EH (cell line): ENCODE measurements at regions not wholly inside any gene's neighbourhood (a gene's known extent, or its start where the extent isn't known, plus 50 kb on each side); places are given as distances from the start of the nearest gene placed in this dataset.

Experiments used
- DNase-seq: peaks from one replicate; pipeline ENCODE4 v3.0.0-alpha.2; 2015; ENCODE audit warnings: low read depth

DNA sequence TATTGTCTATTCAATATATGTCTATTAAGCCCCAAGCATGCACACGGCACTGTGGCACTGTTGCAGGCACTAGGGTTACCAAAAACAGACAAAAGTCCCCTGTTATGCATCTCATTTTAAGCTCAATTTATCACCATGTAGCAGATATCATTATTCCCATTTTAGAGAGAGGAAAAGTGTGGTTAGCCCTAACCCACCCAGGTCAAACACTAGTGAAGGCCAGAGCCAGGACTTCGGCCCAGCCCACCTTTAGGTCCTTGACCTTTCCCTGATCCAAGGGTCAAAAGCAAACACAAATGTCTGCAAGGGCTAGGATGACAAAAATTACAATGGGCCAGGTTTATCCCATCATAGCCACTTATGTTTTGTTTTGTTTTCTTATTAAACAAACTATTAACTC lies 130.3 kb upstream of the NUDT7 start:
- no peak for DNase-seq

DNA sequence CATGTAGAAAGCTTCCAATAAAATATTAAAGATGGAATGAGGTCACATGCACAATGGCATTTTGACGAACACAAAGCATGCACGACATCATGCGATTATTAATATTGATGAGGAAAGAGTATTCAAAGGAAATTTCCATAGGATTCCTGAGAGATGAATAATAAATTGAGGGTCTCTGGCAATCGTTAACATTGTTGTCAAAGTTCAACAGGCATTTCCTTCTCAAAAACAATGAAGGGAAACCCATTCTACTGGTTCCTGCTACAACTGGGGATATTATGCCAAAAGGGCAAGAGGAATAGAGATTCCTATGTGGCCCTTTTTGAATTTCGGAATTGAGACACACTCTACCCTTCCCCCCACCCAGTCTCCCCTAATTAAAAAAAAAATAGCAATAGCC lies 128.3 kb upstream of the NUDT7 start:
- DNase-seq: no peak

GRCh38 chr16:77594799-77595596 lies 127.3 kb upstream of the NUDT7 start:
- no peak for DNase-seq

- peak; percentile 7 for DNase-seq
Observed at GRCh38 chr16:77596261-77596660, 126.1 kb upstream of the NUDT7 start.

DNA sequence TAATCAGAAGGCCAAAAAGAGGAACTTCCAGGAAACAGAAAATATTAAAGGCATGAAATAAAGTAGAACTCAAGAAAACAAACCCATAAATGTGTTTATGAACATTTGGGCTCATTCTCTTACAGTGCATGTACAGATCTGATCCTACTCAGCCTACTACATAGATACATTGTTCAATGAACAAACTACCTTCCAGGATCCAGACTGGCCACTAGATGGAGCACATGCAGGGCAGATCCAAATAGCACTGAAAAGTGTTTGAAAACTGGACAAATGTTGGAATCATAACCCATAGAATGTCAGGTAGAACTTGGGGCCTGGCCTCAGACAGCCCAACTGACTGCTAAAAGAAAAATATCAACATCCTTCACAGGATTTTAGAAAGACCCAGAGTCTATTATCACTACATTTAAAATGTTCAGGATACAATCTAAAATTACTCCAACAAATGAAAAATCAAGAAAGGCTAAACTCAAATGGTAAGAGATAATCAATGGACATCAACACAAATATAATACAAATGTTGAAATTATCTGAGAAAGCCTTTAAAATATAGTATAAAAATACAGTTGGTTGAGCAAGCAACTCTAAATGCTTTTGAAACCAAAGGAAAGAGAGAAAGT lies 122.4 kb upstream of the NUDT7 start:
- DNase-seq: peak; percentile 22

GRCh38 chr16:77600555-77600954 lies 121.8 kb upstream of the NUDT7 start:
- DNase-seq: no peak

DNA sequence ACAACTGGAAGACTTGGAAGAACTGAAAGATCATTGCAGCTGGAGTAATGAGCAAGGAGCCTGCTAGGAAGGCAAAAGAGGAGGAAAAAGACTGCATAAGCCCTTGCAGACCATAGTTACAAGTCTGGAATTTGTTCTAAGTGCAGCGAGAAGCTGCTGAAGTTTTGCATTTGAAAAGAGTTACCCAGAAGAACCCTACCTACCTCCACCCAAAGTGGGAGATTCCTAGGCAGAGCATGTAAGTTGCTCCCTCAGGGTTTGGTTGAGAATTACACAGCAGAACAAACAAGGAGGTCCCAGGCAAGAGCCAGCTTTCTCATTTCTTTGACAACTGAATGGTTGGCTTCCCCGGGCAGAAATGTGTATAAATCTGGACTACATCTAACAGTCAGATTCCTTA lies 118.7 kb upstream of the NUDT7 start:
- no peak for DNase-seq

DNA sequence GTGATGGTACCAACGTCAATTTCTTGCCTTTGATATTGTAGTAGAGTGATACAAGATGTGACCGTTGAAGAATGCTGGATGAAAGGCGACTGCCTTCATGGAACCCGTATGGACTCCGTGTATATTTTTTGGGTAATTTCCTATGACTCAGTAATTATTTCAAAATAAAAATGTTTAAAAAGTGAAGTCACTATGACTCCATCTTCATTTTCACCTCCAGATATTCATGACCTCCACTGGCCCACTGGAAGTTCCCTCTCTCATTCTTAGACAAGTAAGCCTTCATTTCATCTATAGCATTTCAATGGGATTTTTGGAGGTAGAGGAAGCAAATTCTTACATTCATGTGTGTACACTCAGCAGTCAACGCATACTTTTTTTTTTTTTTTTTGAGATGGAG lies 111.8 kb upstream of the NUDT7 start:
- no peak for DNase-seq

DNA sequence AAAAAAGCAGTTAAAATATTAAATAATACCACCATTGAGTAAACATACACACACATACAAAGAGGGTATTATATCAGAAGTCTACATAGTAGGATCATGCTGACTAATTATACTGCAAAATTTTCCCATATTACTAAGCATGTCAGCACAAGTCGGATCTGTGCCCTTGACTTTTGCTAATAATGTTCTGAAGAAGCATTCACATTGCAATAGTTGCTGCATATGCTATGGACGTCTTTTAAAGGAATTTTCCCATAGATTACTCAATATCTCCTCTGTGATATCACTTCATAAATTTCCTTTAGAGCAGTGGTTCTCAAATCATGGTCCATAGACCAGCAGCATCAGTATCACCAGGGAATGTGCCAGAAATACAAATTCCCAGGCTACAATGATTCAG lies 110.9 kb upstream of the NUDT7 start:
- DNase-seq: no peak

GRCh38 chr16:77612596-77612995 lies 109.7 kb upstream of the NUDT7 start:
- DNase-seq: no peak

- no peak for DNase-seq
Observed at GRCh38 chr16:77613095-77613494, 109.2 kb upstream of the NUDT7 start.

DNA sequence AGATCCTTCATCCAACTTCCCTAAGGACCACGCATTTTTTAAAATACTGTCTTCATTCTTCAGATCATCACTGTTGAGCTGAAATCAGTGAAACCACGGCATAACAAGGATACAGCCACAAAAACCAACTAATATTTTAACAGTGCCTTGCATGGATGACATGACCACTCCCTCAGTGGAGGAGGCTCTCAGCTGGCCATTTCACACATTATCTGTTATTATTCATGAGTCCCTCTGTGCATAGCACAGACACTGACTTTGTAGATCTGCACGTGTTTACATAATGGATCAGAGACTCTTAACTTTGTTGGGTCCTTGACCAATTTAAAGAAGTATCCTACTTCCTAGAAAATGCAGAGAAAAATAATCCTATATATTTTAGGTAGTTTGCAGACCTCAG lies 104.8 kb upstream of the NUDT7 start:
- no peak for DNase-seq

GRCh38 chr16:77617996-77618395 lies 104.3 kb upstream of the NUDT7 start:
- DNase-seq: no peak

DNA sequence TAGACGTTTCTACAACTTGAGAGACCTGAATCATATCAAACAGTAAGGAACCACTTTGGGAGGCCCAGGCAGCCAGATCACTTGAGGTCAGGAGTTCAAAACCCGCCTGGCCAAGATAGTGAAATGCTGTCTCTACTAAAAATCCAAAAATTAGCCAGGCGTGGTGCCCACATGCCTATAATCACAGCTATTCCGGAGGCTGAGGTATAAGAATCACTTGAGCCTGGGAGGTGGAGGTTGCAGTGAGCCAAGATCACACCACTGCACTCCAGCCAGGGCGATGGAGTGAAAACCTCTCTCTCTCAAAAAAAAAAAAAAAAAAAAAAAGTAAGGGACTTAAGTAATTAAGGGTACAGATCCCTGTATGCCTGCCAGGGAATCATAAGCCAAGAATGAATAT lies 103.4 kb upstream of the NUDT7 start:
- no peak for DNase-seq

- DNase-seq: no peak
Observed at GRCh38 chr16:77624085-77624484, 98.2 kb upstream of the NUDT7 start.

DNA sequence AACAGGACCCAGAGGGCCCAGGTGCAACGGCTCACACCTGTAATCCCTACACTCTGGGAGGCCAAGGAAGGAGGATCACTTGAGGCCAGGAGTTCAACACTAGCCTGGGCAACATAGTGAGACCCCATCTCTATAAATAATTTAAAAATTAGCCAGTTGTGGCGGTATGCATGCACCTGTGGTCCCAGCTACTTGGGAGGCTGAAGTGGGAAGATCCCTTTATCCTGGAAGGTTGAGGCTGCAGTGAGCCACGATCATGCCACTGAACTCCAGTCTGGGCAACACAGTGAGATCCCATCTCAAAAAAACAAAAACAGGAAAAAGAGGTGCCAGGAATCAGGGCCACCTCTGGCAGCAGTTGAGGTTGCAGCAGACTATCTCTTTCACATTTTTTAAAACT lies 85.7 kb upstream of the NUDT7 start:
- DNase-seq: no peak

DNA sequence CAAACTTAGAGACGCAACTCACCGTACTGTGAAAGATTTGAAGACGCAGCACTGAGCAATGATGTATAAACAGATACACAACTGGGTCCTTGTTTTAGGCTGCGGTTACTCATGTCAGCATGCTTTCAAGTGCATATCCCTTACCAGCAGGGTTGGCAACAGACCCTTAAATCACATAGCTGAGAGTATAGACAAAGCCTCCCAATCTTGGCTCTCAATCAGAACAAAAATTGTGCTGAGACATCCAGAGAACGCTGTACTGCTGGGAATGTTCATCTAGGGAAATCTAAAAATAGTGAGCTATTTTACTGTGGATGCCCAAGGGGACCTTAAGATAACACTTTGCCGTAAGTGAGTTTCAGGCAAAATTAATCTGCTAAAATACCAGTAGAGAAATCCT lies 84.4 kb upstream of the NUDT7 start:
- no peak for DNase-seq

DNA sequence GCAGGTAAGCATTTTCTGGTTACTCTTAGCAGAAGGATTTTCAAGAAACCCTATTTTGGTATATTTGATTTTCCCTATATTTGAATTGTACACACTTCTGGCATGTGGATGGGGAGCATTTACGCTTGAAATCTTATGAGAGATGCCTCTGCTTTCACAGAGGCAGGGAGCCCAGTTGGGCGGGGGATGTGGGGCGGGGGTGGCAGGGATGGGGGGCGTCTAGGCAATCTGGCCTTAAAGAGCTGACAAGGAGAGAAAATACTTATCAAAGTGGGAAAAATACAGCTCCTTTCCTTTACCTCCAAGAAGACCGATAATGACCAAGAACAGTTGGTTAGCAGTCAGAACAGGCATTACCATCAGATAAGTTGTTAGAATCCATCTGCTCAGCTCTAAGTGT lies 79.1 kb upstream of the NUDT7 start:
- no peak for DNase-seq

GRCh38 chr16:77645764-77646163 lies 76.5 kb upstream of the NUDT7 start:
- DNase-seq: no peak

DNA sequence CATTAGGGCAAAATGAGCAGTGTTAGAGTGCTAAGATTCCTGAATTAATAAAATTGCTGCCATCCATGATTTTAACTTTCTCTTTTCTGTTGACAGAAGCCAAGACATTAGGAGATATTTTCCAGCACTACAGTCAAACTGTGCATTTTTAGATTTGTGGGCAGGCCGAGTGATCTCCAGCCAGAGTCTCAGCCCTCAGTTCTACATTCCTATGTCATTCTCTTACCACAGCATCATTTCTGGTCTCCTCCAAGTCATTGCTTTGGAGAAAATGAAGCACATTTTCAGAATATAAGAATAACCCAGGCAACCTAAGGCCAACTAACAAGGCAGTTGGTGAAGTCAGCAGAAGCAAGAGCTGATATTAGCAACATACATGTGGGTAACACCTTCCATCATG lies 74.6 kb upstream of the NUDT7 start:
- DNase-seq: no peak

GRCh38 chr16:77650761-77651160 lies 71.6 kb upstream of the NUDT7 start:
- no peak for DNase-seq

GRCh38 chr16:77652399-77652798 lies 69.9 kb upstream of the NUDT7 start:
- no peak for DNase-seq

DNA sequence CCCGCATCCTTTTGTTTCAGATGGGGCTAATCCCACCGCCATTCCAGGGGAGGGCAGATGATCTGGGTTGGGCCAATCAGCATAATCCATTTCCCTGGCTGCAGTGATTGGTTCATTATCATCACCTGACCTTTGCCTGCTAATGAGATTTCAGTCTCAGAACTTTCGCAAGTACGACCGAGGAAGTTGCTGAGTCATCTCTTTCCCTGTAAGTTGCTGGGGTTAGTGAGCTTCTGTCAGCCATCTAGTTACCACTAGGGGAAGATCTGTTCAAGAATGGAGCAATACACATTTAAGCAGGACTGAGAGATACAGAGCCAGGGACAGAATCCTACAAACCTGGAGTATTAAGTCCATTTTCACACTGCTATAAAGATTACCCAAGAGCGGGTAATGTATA lies 65.3 kb upstream of the NUDT7 start:
- no peak for DNase-seq

GRCh38 chr16:77660311-77660710 lies 62.0 kb upstream of the NUDT7 start:
- DNase-seq: no peak
